ENCODE measurements at regions not wholly inside any gene's neighbourhood (a gene's known extent, or its start where the extent isn't known, plus 50 kb on each side); places are given as distances from the start of the nearest gene placed in this dataset.
"Not testable (repeated sequence)": the region's sequence is repeated elsewhere in the genome, so short reads cannot be mapped to it uniquely, and the experiment has no call there.

- DNase-seq (ENCODE audit: low read depth in 4 of 4, low spot score in 3 of 4), result no peak
Measured at GRCh38 chr15:95108673-95109072, 877.3 kb downstream of the MCTP2 start.

- DNase-seq (ENCODE audit: low read depth in 4 of 4, low spot score in 3 of 4), result no peak
Measured at GRCh38 chr15:95111969-95112368, 880.6 kb downstream of the MCTP2 start.

- no peak for DNase-seq (ENCODE audit: low read depth in 4 of 4, low spot score in 3 of 4)
Measured at GRCh38 chr15:95113041-95113440, 881.7 kb downstream of the MCTP2 start.

- DNase-seq (ENCODE audit: low read depth in 4 of 4, low spot score in 3 of 4), result no peak
Measured at GRCh38 chr15:95119041-95119610, 887.8 kb downstream of the MCTP2 start.

DNA sequence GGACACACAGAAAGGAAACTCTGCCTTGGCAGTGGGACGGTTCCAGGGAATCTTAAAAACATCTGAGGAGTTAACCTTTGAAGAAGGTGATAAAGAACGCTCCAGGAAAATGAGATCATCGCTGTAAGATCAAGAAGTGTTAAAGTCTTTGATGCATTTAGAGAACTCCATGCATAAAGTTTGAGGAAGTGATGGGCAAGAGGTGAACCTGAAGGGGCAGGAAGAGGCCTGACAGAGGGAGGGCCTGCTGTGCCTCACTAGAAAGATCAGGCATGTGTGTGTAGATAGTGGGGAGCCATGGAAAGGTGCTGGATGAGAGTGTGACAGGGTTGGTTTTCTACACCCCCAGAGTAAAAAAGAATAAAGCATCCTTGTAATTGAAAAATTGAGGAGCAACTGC, 889.2 kb downstream of the MCTP2 start:
- DNase-seq (ENCODE audit: low read depth in 4 of 4, low spot score in 3 of 4), result no peak

DNA sequence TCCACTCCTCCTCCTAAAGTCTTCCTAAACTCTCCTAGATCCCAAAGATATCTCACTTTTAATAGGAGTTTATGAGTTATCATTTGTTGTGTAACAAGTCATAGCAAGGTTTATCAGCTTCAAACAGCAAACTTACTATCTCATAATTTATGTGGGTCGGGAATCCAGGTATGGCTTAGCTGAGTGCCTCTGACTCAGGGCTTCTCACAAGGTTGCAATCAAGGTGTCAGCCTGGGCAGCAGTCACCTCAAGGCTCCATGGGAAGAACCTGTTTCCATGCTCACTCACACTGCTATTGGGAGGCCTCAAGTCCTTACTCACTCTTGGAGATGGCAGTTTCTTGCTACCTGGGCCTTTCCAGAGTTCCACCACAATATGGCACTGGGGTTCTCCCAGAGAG, 889.8 kb downstream of the MCTP2 start:
- no peak for DNase-seq (ENCODE audit: low read depth in 4 of 4, low spot score in 3 of 4)

GRCh38 chr15:95125803-95126202, 894.4 kb downstream of the MCTP2 start:
- DNase-seq (ENCODE audit: low read depth in 4 of 4, low spot score in 3 of 4), result no peak

DNA sequence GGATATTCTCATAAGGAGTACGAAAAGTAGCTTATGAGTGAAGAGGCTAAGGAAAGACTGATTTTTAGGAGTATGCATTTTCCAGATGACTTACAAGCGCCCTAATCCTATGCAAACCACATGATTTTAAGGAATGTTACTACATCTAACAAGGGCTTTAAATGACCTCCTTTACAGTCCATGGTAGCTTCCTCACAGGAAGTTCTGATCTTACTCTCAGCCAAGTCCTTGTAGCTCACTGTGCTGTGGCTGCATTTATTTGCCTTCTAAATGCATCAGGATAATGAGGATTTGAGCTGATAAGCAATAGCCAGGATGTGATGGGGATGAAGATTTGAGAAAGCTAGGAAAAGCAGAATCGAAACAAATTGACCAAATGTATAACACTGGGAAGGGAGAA, 896.0 kb downstream of the MCTP2 start:
- DNase-seq (ENCODE audit: low read depth in 4 of 4, low spot score in 3 of 4), result no peak

DNA sequence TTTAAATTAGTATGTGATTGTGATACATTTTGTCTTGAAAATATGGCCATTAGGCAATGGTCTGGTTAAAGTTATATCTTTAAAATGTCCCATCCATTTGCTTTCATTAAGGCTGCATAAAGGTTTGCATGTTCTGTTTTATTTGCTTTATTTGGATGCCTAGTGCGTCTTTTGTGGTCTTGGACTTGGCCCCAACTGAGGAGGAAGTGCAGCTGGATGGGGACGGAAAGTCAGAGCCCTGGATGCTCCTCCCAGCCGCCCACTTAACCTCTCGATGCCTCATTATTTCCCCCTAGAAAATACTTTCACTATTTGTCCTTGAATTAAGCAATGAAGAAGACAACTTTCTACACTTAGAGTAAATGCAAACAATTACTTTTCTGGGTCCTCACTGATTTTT, 898.2 kb downstream of the MCTP2 start:
- DNase-seq (ENCODE audit: low read depth in 4 of 4, low spot score in 3 of 4), result peak in 3 of 4 donors; percentile 44 to 46 (median 44)

- DNase-seq (ENCODE audit: low read depth in 4 of 4, low spot score in 3 of 4), result no peak
Measured at GRCh38 chr15:95131131-95131556, 899.8 kb downstream of the MCTP2 start.

- no peak for DNase-seq (ENCODE audit: low read depth in 4 of 4, low spot score in 3 of 4)
Measured at GRCh38 chr15:95132774-95133173, 901.4 kb downstream of the MCTP2 start.

- peak; percentile 39 to 62 (median 52) for DNase-seq (ENCODE audit: low read depth in 4 of 4, low spot score in 3 of 4)
Measured at GRCh38 chr15:95134431-95135110, 903.2 kb downstream of the MCTP2 start.

DNA sequence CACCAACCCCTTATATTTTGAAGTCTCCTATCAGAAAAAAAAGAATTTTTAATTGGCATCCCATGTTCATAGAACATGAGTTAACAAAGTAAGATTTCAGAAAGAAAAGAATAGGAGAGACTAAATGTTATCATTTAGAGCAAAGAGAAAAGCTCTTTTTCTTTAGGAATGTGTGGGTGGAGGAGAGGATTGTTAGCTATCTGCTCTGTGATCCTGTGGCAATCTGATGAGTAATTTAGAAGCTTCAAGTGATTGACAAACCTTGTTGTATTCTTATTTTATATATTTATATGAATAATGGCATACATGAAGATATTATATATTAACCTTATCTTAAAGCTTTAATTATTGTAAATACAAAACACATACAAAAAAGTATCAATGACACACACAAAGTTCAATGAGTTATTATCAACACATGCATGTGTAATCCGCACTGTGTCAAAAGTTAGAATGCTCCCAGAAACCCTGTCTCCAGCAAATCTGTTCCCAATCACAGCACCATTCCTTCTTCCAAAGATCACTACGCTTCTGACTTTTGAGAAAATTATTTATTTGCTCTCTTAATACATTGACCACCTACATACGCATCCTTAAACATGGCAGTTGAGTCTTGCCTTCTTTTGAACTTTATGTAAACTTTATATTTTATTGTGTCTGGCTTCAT, 907.4 kb downstream of the MCTP2 start:
- no peak for DNase-seq (ENCODE audit: low read depth in 4 of 4, low spot score in 3 of 4)

GRCh38 chr15:95141486-95141885, 910.1 kb downstream of the MCTP2 start:
- no peak for DNase-seq (ENCODE audit: low read depth in 4 of 4, low spot score in 3 of 4)

DNA sequence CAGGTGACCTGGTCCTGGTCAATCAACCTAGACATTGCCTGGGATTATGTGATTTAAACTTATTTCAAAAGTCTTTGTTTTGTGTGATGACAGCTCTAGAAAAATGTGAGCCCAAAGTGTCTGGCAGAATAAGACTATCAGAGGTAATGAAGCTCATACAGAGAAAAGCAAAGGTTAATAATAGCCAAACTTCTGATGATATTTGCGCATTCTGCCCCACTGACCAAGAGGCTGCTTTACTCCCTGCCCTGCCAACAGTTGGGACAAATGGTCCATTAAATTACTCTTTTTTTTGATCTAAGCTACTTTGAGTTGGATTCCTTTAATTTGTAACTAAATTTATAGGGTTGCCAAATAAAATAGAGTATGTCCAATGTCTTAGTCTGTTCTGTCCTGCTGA, 911.2 kb downstream of the MCTP2 start:
- DNase-seq (ENCODE audit: low read depth in 4 of 4, low spot score in 3 of 4), result no peak

DNA sequence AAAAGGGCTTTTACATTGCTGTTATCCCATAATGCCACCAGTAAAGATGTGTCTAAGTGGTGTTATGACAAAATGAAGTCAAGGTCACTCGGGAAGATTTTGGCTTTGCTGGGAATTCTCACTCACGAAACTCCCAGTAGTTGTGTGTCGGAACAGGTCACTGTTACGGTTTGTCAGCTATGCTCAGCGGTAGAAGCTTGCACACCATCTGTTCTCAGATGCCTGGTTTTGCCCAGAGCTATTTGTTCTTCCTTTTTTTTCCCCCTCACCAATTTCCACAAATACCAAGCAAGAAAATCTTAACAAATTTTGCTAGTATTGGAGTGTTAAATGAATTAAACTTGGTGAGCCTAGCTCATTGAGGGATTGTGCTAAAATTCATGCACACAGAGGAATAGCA, 915.1 kb downstream of the MCTP2 start:
- DNase-seq (ENCODE audit: low read depth in 4 of 4, low spot score in 3 of 4), result no peak

DNA sequence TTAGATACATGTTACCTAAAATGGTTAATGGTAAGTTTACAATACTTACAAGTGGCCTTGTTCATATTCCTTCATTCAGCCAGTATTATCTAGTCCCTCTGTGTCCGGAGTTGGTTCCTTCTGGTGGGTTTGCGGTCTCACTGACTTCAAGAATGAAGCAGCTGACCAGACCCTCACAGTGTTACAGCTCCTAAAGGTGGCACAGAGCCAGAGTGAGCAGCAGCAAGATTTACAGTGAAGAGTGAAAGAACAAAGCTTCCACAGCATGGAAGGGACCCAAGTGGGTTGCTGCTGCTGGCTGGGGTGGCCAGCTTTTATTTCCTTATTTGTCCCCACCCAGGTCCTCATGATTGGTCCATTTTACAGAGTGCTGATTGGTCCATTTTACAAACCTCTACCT, 916.8 kb downstream of the MCTP2 start:
- DNase-seq (ENCODE audit: low read depth in 4 of 4, low spot score in 3 of 4), result no peak

GRCh38 chr15:95149036-95149435, 917.7 kb downstream of the MCTP2 start:
- no peak for DNase-seq (ENCODE audit: low read depth in 4 of 4, low spot score in 3 of 4)

DNA sequence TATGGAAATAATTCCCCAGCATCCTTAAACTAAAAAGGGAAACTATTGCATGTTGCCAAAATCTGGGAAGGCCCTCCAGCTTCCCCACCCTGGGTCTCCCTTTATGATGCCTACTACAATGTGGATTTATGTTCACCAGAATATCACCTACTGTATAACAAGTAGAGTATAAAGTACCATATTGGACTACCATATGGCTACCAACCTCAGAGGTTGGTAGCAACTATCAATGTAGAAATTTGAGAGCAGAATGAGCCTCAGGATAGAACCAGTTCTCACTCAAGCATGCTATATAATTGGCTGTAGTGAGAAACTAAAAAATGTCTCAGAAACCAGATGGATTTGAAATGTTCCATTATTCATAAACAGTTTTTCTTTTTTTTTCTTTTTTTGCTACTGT, 918.4 kb downstream of the MCTP2 start:
- no peak for DNase-seq (ENCODE audit: low read depth in 4 of 4, low spot score in 3 of 4)

DNA sequence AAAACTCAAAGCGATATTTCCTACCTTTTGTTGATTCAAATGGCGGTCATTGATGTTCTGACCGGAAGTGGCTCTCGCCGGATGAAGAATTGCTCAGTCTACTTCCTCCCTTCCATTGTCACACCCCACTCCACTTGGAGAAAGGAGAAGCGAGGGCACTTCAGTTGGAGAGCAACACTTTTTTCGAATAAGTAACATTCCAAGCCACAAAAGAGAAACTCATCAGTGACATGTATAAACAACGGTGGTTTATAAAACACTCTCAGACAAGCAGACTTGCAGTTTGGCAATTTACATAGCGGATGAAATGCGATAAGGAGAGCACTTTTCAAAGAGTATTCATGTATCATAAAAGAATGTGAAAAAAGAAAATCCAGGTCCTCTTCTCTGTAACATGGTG, 919.1 kb downstream of the MCTP2 start:
- no peak for DNase-seq (ENCODE audit: low read depth in 4 of 4, low spot score in 3 of 4)

DNA sequence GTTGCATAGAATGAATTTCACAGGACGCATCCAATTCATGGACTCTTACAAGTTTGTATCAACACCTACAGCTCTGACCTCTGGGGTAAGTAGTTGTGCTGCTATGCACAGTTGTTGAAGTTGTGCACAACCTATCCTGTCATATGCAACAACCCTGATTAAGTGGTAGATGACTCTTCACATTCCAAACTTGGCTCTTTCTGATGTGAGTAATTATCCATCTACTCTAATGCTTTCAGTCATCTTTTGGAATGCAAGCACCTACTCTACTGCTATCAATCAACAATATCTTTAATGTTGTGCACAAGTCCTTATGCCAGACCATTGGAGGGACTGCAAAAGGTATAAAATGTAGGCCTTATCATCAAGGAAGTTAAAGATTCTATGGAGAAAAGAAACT, 921.4 kb downstream of the MCTP2 start:
- no peak for DNase-seq (ENCODE audit: low read depth in 4 of 4, low spot score in 3 of 4)

GRCh38 chr15:95153201-95153600, 921.8 kb downstream of the MCTP2 start:
- not testable (repeated sequence) for DNase-seq (ENCODE audit: low read depth in 4 of 4, low spot score in 3 of 4)
